GM23338 (cell line): ENCODE measurements at regions not wholly inside any gene's neighbourhood (a gene's known extent, or its start where the extent isn't known, plus 50 kb on each side); places are given as distances from the start of the nearest gene placed in this dataset.

Experiments used
- ATAC-seq: fragments of 200-7000 bp; cut with Tn5 transposase; 3 replicates; pipeline ENCODE4 v1.9.1; 2020
- DNase-seq: peaks from one replicate; pipeline ENCODE4 v3.0.0-alpha.2; 2015; ENCODE audit warnings: low spot score
- H2AFZ ChIP-seq: fragments of 200-600 bp; sonication (generic); 2 replicates; pipeline ENCODE4 v1.8.0; 2016; ENCODE audit warnings: antibody characterized with exemption, mild to moderate bottlenecking, moderate library complexity
- H3F3A ChIP-seq: fragments of 200-600 bp; sonication (generic); replicated peaks from 2 replicates; pipeline ENCODE4 v1.8.0; 2017; ENCODE audit warnings: antibody characterized with exemption, mixed run types, low read depth
- H3K27ac ChIP-seq: fragments of 200-600 bp; sonication (generic); 2 replicates; pipeline ENCODE4 v1.6.1; 2016; ENCODE audit warnings: low read depth
- H3K27me3 ChIP-seq: fragments of 200-600 bp; sonication (generic); 2 replicates; pipeline ENCODE4 v1.8.0; 2016; ENCODE audit warnings: mild to moderate bottlenecking, mixed run types, moderate library complexity; ENCODE audit not compliant: insufficient read depth
- H3K36me3 ChIP-seq: fragments of 200-600 bp; sonication (generic); 2 replicates; pipeline ENCODE4 v1.8.0; 2016; ENCODE audit warnings: mild to moderate bottlenecking; ENCODE audit not compliant: insufficient read depth
- H3K4me1 ChIP-seq: fragments of 200-600 bp; sonication (generic); 2 replicates; pipeline ENCODE4 v1.8.0; 2016; ENCODE audit warnings: mild to moderate bottlenecking, moderate library complexity; ENCODE audit not compliant: insufficient read depth
- H3K4me2 ChIP-seq: fragments of 200-600 bp; sonication (generic); 2 replicates; pipeline ENCODE4 v1.7.1; 2017; ENCODE audit warnings: mixed run types
- H3K4me3 ChIP-seq: fragments of 200-600 bp; sonication (generic); 2 replicates; pipeline ENCODE4 v1.6.1; 2016; ENCODE audit warnings: mixed run types
- H3K79me2 ChIP-seq: fragments of 200-600 bp; sonication (generic); replicated peaks from 2 replicates; pipeline ENCODE4 v1.8.0; 2017; ENCODE audit warnings: mild to moderate bottlenecking; ENCODE audit not compliant: insufficient read depth
- H3K9me2 ChIP-seq: fragments of 200-600 bp; sonication (generic); 2 replicates; pipeline ENCODE4 v1.8.0; 2017; ENCODE audit not compliant: insufficient read depth
- H4K20me1 ChIP-seq: fragments of 200-600 bp; sonication (generic); replicated peaks from 2 replicates; pipeline ENCODE4 v1.8.0; 2017; ENCODE audit warnings: mild to moderate bottlenecking; ENCODE audit not compliant: insufficient read depth
- H3K27ac Mint-ChIP-seq: 2 replicates; pipeline ENCODE4 v1.8.0; 2020; ENCODE audit warnings: inconsistent platforms, mild to moderate bottlenecking, moderate library complexity, mixed read lengths
- H3K27me3 Mint-ChIP-seq: 3 replicates; pipeline ENCODE4 v1.8.0; 2022; ENCODE audit warnings: low read depth, mild to moderate bottlenecking, moderate library complexity, mixed read lengths, inconsistent platforms; ENCODE audit not compliant: insufficient read depth, poor library complexity
- H3K36me3 Mint-ChIP-seq: 3 replicates; pipeline ENCODE4 v1.8.0; 2021; ENCODE audit warnings: low read depth, mild to moderate bottlenecking, inconsistent platforms, moderate library complexity, mixed read lengths
- H3K4me1 Mint-ChIP-seq: 3 replicates; pipeline ENCODE4 v1.8.0; 2020; ENCODE audit warnings: mild to moderate bottlenecking, inconsistent platforms, mixed read lengths
- H3K4me3 Mint-ChIP-seq: 3 replicates; pipeline ENCODE4 v1.8.0; 2021; ENCODE audit warnings: moderate library complexity, mild to moderate bottlenecking, inconsistent platforms, mixed read lengths
- H3K9me3 Mint-ChIP-seq: 3 replicates; pipeline ENCODE4 v1.8.0; 2020; ENCODE audit warnings: moderate library complexity, mild to moderate bottlenecking, inconsistent platforms, mixed read lengths
- CREB1 ChIP-seq: fragments of 250-450 bp; sonication (Bioruptor Pico); IDR thresholded peaks from 2 replicates; pipeline ENCODE4 v1.5.0; 2020; ENCODE audit warnings: low read depth, mild to moderate bottlenecking, moderate library complexity
- EZH2 ChIP-seq: fragments of 200-600 bp; sonication (generic); IDR thresholded peaks from one replicate; pipeline ENCODE4 v1.8.0; 2017; ENCODE audit warnings: antibody characterized with exemption, mild to moderate bottlenecking, low read depth; ENCODE audit not compliant: unreplicated experiment
- EZH2phosphoT487 ChIP-seq: fragments of 200-600 bp; sonication (generic); IDR thresholded peaks from one replicate; pipeline ENCODE4 v1.8.1; 2018; ENCODE audit warnings: antibody characterized with exemption; ENCODE audit not compliant: unreplicated experiment
- JUNB ChIP-seq: IDR thresholded peaks from one replicate; pipeline ENCODE4 v1.6.1; 2016; ENCODE audit warnings: antibody characterized with exemption; ENCODE audit not compliant: unreplicated experiment
- NANOG ChIP-seq: IDR thresholded peaks from 2 replicates; pipeline ENCODE4 v1.6.1; 2016; ENCODE audit warnings: antibody characterized with exemption, borderline replicate concordance
- POLR2AphosphoS5 ChIP-seq: IDR thresholded peaks from 2 replicates; pipeline ENCODE4 v1.6.1; 2016; ENCODE audit warnings: antibody characterized with exemption, low read depth
- STAT1 ChIP-seq: IDR thresholded peaks from one replicate; pipeline ENCODE4 v1.6.1; 2016; ENCODE audit warnings: antibody characterized with exemption; ENCODE audit not compliant: unreplicated experiment
- ZNF114 ChIP-seq: fragments of 250-450 bp; sonication (Bioruptor Pico); IDR thresholded peaks from 2 replicates; pipeline ENCODE4 v1.5.0; 2020; ENCODE audit warnings: mild to moderate bottlenecking, moderate library complexity
- ZNF331 ChIP-seq: fragments of 250-450 bp; sonication (Bioruptor Pico); IDR thresholded peaks from 2 replicates; pipeline ENCODE4 v1.5.0; 2020; ENCODE audit warnings: low read depth, mild to moderate bottlenecking, moderate library complexity
- TF ChIP-seq, protein P1 (sequence below): IDR thresholded peaks from one replicate; pipeline ENCODE4 v1.6.1; 2018; ENCODE audit warnings: antibody characterized with exemption; ENCODE audit not compliant: unreplicated experiment
- TF ChIP-seq, protein P2 (sequence below), 2 experiments: fragments of 200-600 bp in 1 of 2; sonication (generic) in 1 of 2; conservative IDR thresholded peaks; 2 replicates each; pipeline versions ENCODE4 v1.5.1 to v1.6.1; 2016 to 2017; ENCODE audit warnings: antibody characterized with exemption in 2 of 2, low read depth in 2 of 2, mild to moderate bottlenecking in 2 of 2, moderate library complexity in 1 of 2
- TF ChIP-seq, protein P3 (sequence below): fragments of 250-450 bp; sonication (Bioruptor Pico); IDR thresholded peaks from 2 replicates; pipeline ENCODE4 v1.5.0; 2020; ENCODE audit warnings: mild to moderate bottlenecking, moderate library complexity
- TF ChIP-seq, protein P4 (sequence below): IDR thresholded peaks from 2 replicates; pipeline ENCODE4 v1.6.1; 2016; ENCODE audit warnings: antibody characterized with exemption

DNA sequence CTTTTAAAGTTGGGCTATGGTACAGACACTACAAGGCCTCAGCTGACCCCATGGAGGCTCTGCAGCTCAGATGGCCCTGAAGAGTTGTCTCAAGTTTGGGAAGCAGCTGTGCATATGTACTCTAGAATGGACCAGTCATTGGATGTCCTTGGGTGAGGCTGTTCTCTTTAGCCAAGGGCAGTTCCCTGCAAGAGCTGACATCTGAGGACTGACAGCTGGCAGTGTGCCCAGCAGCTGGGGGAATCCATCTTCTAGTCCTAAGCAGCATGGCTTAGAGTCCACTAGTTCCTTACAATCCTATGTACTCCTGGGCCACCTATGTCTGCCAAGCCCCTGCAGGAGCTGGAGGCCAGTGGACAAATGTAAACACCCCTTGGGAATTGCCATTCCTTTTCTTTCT is 76.5 kb downstream of the C11orf91 start:
- TF ChIP-seq, protein P1, sequence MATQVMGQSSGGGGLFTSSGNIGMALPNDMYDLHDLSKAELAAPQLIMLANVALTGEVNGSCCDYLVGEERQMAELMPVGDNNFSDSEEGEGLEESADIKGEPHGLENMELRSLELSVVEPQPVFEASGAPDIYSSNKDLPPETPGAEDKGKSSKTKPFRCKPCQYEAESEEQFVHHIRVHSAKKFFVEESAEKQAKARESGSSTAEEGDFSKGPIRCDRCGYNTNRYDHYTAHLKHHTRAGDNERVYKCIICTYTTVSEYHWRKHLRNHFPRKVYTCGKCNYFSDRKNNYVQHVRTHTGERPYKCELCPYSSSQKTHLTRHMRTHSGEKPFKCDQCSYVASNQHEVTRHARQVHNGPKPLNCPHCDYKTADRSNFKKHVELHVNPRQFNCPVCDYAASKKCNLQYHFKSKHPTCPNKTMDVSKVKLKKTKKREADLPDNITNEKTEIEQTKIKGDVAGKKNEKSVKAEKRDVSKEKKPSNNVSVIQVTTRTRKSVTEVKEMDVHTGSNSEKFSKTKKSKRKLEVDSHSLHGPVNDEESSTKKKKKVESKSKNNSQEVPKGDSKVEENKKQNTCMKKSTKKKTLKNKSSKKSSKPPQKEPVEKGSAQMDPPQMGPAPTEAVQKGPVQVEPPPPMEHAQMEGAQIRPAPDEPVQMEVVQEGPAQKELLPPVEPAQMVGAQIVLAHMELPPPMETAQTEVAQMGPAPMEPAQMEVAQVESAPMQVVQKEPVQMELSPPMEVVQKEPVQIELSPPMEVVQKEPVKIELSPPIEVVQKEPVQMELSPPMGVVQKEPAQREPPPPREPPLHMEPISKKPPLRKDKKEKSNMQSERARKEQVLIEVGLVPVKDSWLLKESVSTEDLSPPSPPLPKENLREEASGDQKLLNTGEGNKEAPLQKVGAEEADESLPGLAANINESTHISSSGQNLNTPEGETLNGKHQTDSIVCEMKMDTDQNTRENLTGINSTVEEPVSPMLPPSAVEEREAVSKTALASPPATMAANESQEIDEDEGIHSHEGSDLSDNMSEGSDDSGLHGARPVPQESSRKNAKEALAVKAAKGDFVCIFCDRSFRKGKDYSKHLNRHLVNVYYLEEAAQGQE = no peak
- TF ChIP-seq, protein P2, sequence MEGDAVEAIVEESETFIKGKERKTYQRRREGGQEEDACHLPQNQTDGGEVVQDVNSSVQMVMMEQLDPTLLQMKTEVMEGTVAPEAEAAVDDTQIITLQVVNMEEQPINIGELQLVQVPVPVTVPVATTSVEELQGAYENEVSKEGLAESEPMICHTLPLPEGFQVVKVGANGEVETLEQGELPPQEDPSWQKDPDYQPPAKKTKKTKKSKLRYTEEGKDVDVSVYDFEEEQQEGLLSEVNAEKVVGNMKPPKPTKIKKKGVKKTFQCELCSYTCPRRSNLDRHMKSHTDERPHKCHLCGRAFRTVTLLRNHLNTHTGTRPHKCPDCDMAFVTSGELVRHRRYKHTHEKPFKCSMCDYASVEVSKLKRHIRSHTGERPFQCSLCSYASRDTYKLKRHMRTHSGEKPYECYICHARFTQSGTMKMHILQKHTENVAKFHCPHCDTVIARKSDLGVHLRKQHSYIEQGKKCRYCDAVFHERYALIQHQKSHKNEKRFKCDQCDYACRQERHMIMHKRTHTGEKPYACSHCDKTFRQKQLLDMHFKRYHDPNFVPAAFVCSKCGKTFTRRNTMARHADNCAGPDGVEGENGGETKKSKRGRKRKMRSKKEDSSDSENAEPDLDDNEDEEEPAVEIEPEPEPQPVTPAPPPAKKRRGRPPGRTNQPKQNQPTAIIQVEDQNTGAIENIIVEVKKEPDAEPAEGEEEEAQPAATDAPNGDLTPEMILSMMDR (conservative IDR thresholded peaks at IDR 0.05; ENCODE audit: low read depth in 2 of 2) = no peak
- TF ChIP-seq, protein P3, sequence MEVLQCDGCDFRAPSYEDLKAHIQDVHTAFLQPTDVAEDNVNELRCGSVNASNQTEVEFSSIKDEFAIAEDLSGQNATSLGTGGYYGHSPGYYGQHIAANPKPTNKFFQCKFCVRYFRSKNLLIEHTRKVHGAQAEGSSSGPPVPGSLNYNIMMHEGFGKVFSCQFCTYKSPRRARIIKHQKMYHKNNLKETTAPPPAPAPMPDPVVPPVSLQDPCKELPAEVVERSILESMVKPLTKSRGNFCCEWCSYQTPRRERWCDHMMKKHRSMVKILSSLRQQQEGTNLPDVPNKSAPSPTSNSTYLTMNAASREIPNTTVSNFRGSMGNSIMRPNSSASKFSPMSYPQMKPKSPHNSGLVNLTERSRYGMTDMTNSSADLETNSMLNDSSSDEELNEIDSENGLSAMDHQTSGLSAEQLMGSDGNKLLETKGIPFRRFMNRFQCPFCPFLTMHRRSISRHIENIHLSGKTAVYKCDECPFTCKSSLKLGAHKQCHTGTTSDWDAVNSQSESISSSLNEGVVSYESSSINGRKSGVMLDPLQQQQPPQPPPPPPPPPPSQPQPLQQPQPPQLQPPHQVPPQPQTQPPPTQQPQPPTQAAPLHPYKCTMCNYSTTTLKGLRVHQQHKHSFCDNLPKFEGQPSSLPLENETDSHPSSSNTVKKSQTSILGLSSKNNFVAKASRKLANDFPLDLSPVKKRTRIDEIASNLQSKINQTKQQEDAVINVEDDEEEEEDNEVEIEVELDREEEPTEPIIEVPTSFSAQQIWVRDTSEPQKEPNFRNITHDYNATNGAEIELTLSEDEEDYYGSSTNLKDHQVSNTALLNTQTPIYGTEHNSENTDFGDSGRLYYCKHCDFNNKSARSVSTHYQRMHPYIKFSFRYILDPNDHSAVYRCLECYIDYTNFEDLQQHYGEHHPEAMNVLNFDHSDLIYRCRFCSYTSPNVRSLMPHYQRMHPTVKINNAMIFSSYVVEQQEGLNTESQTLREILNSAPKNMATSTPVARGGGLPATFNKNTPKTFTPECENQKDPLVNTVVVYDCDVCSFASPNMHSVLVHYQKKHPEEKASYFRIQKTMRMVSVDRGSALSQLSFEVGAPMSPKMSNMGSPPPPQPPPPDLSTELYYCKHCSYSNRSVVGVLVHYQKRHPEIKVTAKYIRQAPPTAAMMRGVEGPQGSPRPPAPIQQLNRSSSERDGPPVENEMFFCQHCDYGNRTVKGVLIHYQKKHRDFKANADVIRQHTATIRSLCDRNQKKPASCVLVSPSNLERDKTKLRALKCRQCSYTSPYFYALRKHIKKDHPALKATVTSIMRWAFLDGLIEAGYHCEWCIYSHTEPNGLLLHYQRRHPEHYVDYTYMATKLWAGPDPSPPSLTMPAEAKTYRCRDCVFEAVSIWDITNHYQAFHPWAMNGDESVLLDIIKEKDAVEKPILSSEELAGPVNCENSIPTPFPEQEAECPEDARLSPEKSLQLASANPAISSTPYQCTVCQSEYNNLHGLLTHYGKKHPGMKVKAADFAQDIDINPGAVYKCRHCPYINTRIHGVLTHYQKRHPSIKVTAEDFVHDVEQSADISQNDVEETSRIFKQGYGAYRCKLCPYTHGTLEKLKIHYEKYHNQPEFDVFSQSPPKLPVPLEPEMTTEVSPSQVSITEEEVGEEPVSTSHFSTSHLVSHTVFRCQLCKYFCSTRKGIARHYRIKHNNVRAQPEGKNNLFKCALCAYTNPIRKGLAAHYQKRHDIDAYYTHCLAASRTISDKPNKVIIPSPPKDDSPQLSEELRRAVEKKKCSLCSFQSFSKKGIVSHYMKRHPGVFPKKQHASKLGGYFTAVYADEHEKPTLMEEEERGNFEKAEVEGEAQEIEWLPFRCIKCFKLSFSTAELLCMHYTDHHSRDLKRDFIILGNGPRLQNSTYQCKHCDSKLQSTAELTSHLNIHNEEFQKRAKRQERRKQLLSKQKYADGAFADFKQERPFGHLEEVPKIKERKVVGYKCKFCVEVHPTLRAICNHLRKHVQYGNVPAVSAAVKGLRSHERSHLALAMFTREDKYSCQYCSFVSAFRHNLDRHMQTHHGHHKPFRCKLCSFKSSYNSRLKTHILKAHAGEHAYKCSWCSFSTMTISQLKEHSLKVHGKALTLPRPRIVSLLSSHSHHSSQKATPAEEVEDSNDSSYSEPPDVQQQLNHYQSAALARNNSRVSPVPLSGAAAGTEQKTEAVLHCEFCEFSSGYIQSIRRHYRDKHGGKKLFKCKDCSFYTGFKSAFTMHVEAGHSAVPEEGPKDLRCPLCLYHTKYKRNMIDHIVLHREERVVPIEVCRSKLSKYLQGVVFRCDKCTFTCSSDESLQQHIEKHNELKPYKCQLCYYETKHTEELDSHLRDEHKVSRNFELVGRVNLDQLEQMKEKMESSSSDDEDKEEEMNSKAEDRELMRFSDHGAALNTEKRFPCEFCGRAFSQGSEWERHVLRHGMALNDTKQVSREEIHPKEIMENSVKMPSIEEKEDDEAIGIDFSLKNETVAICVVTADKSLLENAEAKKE (CRISPR knock-in tag) = no peak
- no peak for TF ChIP-seq POLR2AphosphoS5
- TF ChIP-seq ZNF114 (CRISPR knock-in tag) = no peak
- TF ChIP-seq NANOG = no peak
- TF ChIP-seq EZH2phosphoT487 = no peak
- TF ChIP-seq ZNF331 (CRISPR knock-in tag) = no peak
- no peak for TF ChIP-seq JUNB
- no peak for TF ChIP-seq EZH2
- TF ChIP-seq, protein P4, sequence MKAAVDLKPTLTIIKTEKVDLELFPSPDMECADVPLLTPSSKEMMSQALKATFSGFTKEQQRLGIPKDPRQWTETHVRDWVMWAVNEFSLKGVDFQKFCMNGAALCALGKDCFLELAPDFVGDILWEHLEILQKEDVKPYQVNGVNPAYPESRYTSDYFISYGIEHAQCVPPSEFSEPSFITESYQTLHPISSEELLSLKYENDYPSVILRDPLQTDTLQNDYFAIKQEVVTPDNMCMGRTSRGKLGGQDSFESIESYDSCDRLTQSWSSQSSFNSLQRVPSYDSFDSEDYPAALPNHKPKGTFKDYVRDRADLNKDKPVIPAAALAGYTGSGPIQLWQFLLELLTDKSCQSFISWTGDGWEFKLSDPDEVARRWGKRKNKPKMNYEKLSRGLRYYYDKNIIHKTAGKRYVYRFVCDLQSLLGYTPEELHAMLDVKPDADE = no peak
- no peak for TF ChIP-seq CREB1 (CRISPR knock-in tag)
- no peak for TF ChIP-seq STAT1
- Histone ChIP-seq H3K79me2 (no peaks in the 10 kb centered on the region), H3K9me2 (no peaks in the 10 kb centered on the region), H4K20me1 (no peaks in the 10 kb centered on the region), H3K27ac (no peak overlapping the region), H3K36me3 (no peaks in the 10 kb centered on the region), H3K4me2 (no peak overlapping the region), H2AFZ (no peak overlapping the region), H3K4me1 (0 out of 2 replicates have a peak, but pooled peaks cover 5% of the 10 kb centered on the region), H3F3A (no peaks in the 10 kb centered on the region), H3K4me3 (no peak overlapping the region), H3K27me3 (no peaks in the 10 kb centered on the region)
- Mint-ChIP-seq H3K27me3 (no peaks in the 10 kb centered on the region), H3K4me1 (peaks cover 3% of the 10 kb centered on the region; the same call in 1 of the 3 replicates), H3K27ac (no peak overlapping the region), H3K9me3 (peaks cover 2% of the 10 kb centered on the region; the same call in 1 of the 3 replicates), H3K36me3 (no peaks in the 10 kb centered on the region), H3K4me3 (no peak overlapping the region)
- DNase-seq (no peak), ATAC-seq (no peak)
